LNCaP clone FGC (cell line): ENCODE measurements at regions not wholly inside any gene's neighbourhood (a gene's known extent, or its start where the extent isn't known, plus 50 kb on each side); places are given as distances from the start of the nearest gene placed in this dataset.

Experiments used
- DNase-seq: peaks from one replicate; pipeline ENCODE4 v3.0.0-alpha.2; 2011; ENCODE audit warnings: low read depth
- H3K4me3 ChIP-seq: 2 replicates; pipeline ENCODE4 v1.5.1; 2011; ENCODE audit warnings: mild to moderate bottlenecking, low read depth, low read length, control low read depth
- CTCF ChIP-seq: IDR thresholded peaks from 2 replicates; pipeline ENCODE4 v1.5.1; 2012; ENCODE audit warnings: mild to moderate bottlenecking; ENCODE audit not compliant: control insufficient read depth, insufficient read depth; ENCODE audit errors: extremely low read depth

- no peak overlapping the region for H3K4me3 ChIP-seq
- DNase-seq: no peak
- TF ChIP-seq CTCF: no peak
Observed at GRCh38 chr1:187146388-187146787, 317.6 kb downstream of the PLA2G4A start.

GRCh38 chr1:187151555-187151954, 322.8 kb downstream of the PLA2G4A start:
- no peak for TF ChIP-seq CTCF
- H3K4me3 ChIP-seq: no peak overlapping the region
- no peak for DNase-seq

- H3K4me3 ChIP-seq: no peak overlapping the region
- no peak for TF ChIP-seq CTCF
- no peak for DNase-seq
Observed at GRCh38 chr1:187153047-187153446, 324.3 kb downstream of the PLA2G4A start.

GRCh38 chr1:187157115-187157514, 328.4 kb downstream of the PLA2G4A start:
- H3K4me3 ChIP-seq: no peak overlapping the region
- no peak for TF ChIP-seq CTCF
- DNase-seq: no peak

GRCh38 chr1:187157552-187157951, 328.8 kb downstream of the PLA2G4A start:
- H3K4me3 ChIP-seq: no peak overlapping the region
- no peak for TF ChIP-seq CTCF
- no peak for DNase-seq

- DNase-seq: no peak
- no peak for TF ChIP-seq CTCF
- no peak overlapping the region for H3K4me3 ChIP-seq
Observed at GRCh38 chr1:187167555-187167954, 338.8 kb downstream of the PLA2G4A start.

GRCh38 chr1:187168297-187168696, 339.5 kb downstream of the PLA2G4A start:
- no peak for DNase-seq
- H3K4me3 ChIP-seq: no peak overlapping the region
- no peak for TF ChIP-seq CTCF
